A549 (cell line): ENCODE measurements at regions not wholly inside any gene's neighbourhood (a gene's known extent, or its start where the extent isn't known, plus 50 kb on each side); places are given as distances from the start of the nearest gene placed in this dataset.

Experiments used
- ATAC-seq, 2 experiments: fragments of 200-7000 bp in 1 of 2; fragments of >200 bp in 1 of 2; cut with Nextera tagmentation in 1 of 2; cut with Tn5 transposase in 1 of 2; 3 replicates each; pipeline versions ENCODE4 v1.8.0 to v1.9.1; 2018 to 2020; ENCODE audit warnings: mild to moderate bottlenecking in 1 of 2, moderate library complexity in 1 of 2
- CTCF ChIA-PET: fragments of 300-600 bp; sonication (Branson Sonifier 250); formaldehyde crosslinking; extraction: SDS; loops from one replicate; lab custom pipeline; 2021; ENCODE audit warnings: antibody characterized with exemption, inconsistent platforms; lab: Yijun Ruan, JAX
- POLR2A ChIA-PET: fragments of 350-600 bp; formaldehyde crosslinking; extraction: SDS; loops from one replicate; lab custom pipeline; 2021; ENCODE audit warnings: antibody characterized with exemption, inconsistent platforms; lab: Yijun Ruan, JAX
- DNase-seq, 2 experiments: peaks; one replicate each; pipeline versions ENCODE4 v3.0.0 to v3.0.0-alpha.2; 2011 to 2016; ENCODE audit warnings: low read depth in 1 of 2, low spot score in 1 of 2
- FAIRE-seq: peaks from 2 replicates; lab custom pipeline; 2011; peaks lifted over from hg19 to GRCh38; lab: Jason Lieb, UNC
- H3K27ac ChIP-seq, 2 experiments: fragments of >200 bp; sonication (Bioruptor Twin); formaldehyde crosslinking; 3 replicates each; pipeline ENCODE4 v1.5.1; 2016 to 2017
- H3K4me1 ChIP-seq: fragments of >200 bp; sonication (Bioruptor Twin); formaldehyde crosslinking; 3 replicates; pipeline ENCODE4 v1.6.1; 2016
- H3K4me2 ChIP-seq: fragments of >200 bp; sonication (Bioruptor Twin); formaldehyde crosslinking; 3 replicates; pipeline ENCODE4 v1.6.1; 2016
- H3K4me3 ChIP-seq: fragments of >200 bp; sonication (Bioruptor Twin); formaldehyde crosslinking; 3 replicates; pipeline ENCODE4 v1.5.1; 2016
- H3K9me3 ChIP-seq: fragments of >200 bp; sonication (Bioruptor Twin); formaldehyde crosslinking; 3 replicates; pipeline ENCODE4 v1.6.1; 2016
- ATOH8 ChIP-seq: fragments of 250-450 bp; sonication (Bioruptor Pico); IDR thresholded peaks from 2 replicates; pipeline ENCODE4 v1.5.0; 2020; ENCODE audit warnings: low read depth, mild to moderate bottlenecking, moderate library complexity
- BHLHE40 ChIP-seq: IDR thresholded peaks from 2 replicates; pipeline ENCODE4 v1.6.1; 2012; ENCODE audit warnings: low read depth, low read length, inconsistent platforms
- CBX2 ChIP-seq: fragments of 200-600 bp; sonication (generic); IDR thresholded peaks from 2 replicates; pipeline ENCODE4 v1.6.1; 2016; ENCODE audit warnings: low read depth, mild to moderate bottlenecking, borderline replicate concordance
- CHD2 ChIP-seq: fragments of 150-350 bp; IDR thresholded peaks from 2 replicates; pipeline ENCODE4 v1.6.1; 2014; ENCODE audit warnings: low read length; ENCODE audit not compliant: partially characterized antibody
- E2F6 ChIP-seq: IDR thresholded peaks from 2 replicates; pipeline ENCODE4 v1.6.1; 2012; ENCODE audit warnings: low read depth, borderline replicate concordance
- EHF ChIP-seq: fragments of 250-450 bp; sonication (Bioruptor Pico); IDR thresholded peaks from 2 replicates; pipeline ENCODE4 v1.5.0; 2020; ENCODE audit warnings: mild to moderate bottlenecking
- FOSL2 ChIP-seq, 2 experiments: fragments of 450-650 bp in 1 of 2; fragments of >200 bp in 1 of 2; sonication (Bioruptor Twin) in 1 of 2; formaldehyde crosslinking; IDR thresholded peaks; 2 replicates each; pipeline versions ENCODE4 v1.5.0 to v1.6.1; 2016 to 2020; ENCODE audit warnings: mild to moderate bottlenecking in 1 of 2, moderate library complexity in 1 of 2
- FOXS1 ChIP-seq: fragments of 250-450 bp; sonication (Bioruptor Pico); IDR thresholded peaks from 2 replicates; pipeline ENCODE4 v1.5.0; 2020; ENCODE audit warnings: mild to moderate bottlenecking, moderate library complexity
- HDAC2 ChIP-seq: fragments of 200-600 bp; sonication (generic); IDR thresholded peaks from 2 replicates; pipeline ENCODE4 v1.6.1; 2016
- HMGXB4 ChIP-seq: fragments of 250-450 bp; sonication (Bioruptor Pico); IDR thresholded peaks from 2 replicates; pipeline ENCODE4 v1.5.0; 2021; ENCODE audit warnings: mild to moderate bottlenecking, moderate library complexity, borderline replicate concordance
- JUN ChIP-seq, 2 experiments: fragments of >200 bp; sonication (Bioruptor Twin); formaldehyde crosslinking; IDR thresholded peaks; 2 replicates in 1 of 2; 3 replicates in 1 of 2; pipeline ENCODE4 v1.6.1; 2016 to 2017
- JUNB ChIP-seq: fragments of >200 bp; sonication (Bioruptor Twin); formaldehyde crosslinking; IDR thresholded peaks from 2 replicates; pipeline ENCODE4 v1.6.1; 2016
- MYC ChIP-seq: IDR thresholded peaks from 2 replicates; pipeline ENCODE4 v1.6.1; 2012; ENCODE audit warnings: mild to moderate bottlenecking, inconsistent platforms, low read length, improper control_type of control experiment, borderline replicate concordance
- PHF8 ChIP-seq: fragments of 200-600 bp; sonication (generic); IDR thresholded peaks from 2 replicates; pipeline ENCODE4 v1.6.1; 2016; ENCODE audit warnings: low read depth, mild to moderate bottlenecking, antibody characterized with exemption, moderate library complexity, borderline replicate concordance
- RAD21 ChIP-seq, 2 experiments: fragments of >200 bp in 1 of 2; sonication (Bioruptor Twin) in 1 of 2; formaldehyde crosslinking in 1 of 2; IDR thresholded peaks in 1 of 2; conservative IDR thresholded peaks in 1 of 2; 2 replicates in 1 of 2; 3 replicates in 1 of 2; pipeline ENCODE4 v1.6.1; 2012 to 2018; ENCODE audit warnings: inconsistent platforms in 1 of 2
- RFX5 ChIP-seq: fragments of 450-650 bp; IDR thresholded peaks from 2 replicates; pipeline ENCODE4 v1.7.1; 2014; ENCODE audit warnings: antibody characterized with exemption, mild to moderate bottlenecking, moderate library complexity
- USF2 ChIP-seq: fragments of 450-650 bp; IDR thresholded peaks from 2 replicates; pipeline ENCODE4 v1.6.1; 2014; ENCODE audit warnings: antibody characterized with exemption
- ZSCAN20 ChIP-seq: fragments of 250-450 bp; sonication (Bioruptor Pico); IDR thresholded peaks from 2 replicates; pipeline ENCODE4 v1.8.0; 2022; ENCODE audit warnings: mild to moderate bottlenecking, moderate library complexity
- WGBS: methylation state at CpG from one replicate; pipeline ENCODE4 v1.1.6; 2017; ENCODE audit errors: missing lambda C conversion rate; 5-methylcytosine and 5-hydroxymethylcytosine counted together

GRCh38 chr7:106518967-106519366 lies 142.0 kb downstream of the CCDC71L start:
- Histone ChIP-seq H3K9me3 (no peaks in the 10 kb centered on the region), H3K4me1 (no peaks in the 10 kb centered on the region), H3K4me3 (no peak overlapping the region), H3K27ac (no peak overlapping the region), H3K4me2 (no peak overlapping the region)
- CTCF ChIA-PET, result no interaction called here
- no peak for TF ChIP-seq FOXS1 (CRISPR knock-in tag)
- no peak for TF ChIP-seq HDAC2
- no peak for TF ChIP-seq RFX5
- no peak for TF ChIP-seq PHF8
- TF ChIP-seq JUN (IDR thresholded peaks at IDR 0.05), result no peak
- no peak for TF ChIP-seq ZSCAN20 (CRISPR knock-in tag)
- no peak for TF ChIP-seq MYC
- ATAC-seq (no peak), DNase-seq (no peak), FAIRE-seq (no peak)
- POLR2A ChIA-PET, result no interaction called here
- WGBS, result 35% methylated on average over 6 of the region's 6 CpGs

- DNase-seq, result no peak
- H3K27ac ChIP-seq, result no peak overlapping the region
- H3K4me3 ChIP-seq, result no peak overlapping the region
- no peak overlapping the region for H3K4me2 ChIP-seq
- H3K9me3 ChIP-seq, result no peaks in the 10 kb centered on the region
- no peak for FAIRE-seq
- no peak for ATAC-seq
- ChIA-PET CTCF (interaction anchor here (1.8 kb wide), 1 partner anchor 342 kb away, joined by 8 read pairs; no protein-coding TSS in a partner anchor), POLR2A (no interaction called here)
- H3K4me1 ChIP-seq, result no peaks in the 10 kb centered on the region
- TF ChIP-seq BHLHE40 (no peak), E2F6 (no peak), JUNB (no peak), HMGXB4 (no peak), RAD21 (conservative IDR thresholded peaks at IDR 0.05 in 1 of 2, IDR thresholded peaks at IDR 0.05 in 1 of 2) (no peak), ATOH8 (CRISPR knock-in tag) (no peak), HDAC2 (no peak)
Measured at GRCh38 chr7:106518239-106518638, 142.7 kb downstream of the CCDC71L start.

GRCh38 chr7:106517508-106517907 lies 143.4 kb downstream of the CCDC71L start:
- Histone ChIP-seq H3K4me2 (no peak overlapping the region), H3K27ac (no peak overlapping the region), H3K4me1 (no peaks in the 10 kb centered on the region), H3K4me3 (no peak overlapping the region), H3K9me3 (no peaks in the 10 kb centered on the region)
- 15% methylated on average over 4 of the region's 4 CpGs for WGBS
- DNase-seq (no peak), ATAC-seq (no peak), FAIRE-seq (no peak)
- TF ChIP-seq FOSL2 (IDR thresholded peaks at IDR 0.05) (no peak), FOSL2 (CRISPR knock-in tag; IDR thresholded peaks at IDR 0.05) (no peak), CHD2 (no peak), CBX2 (no peak), EHF (CRISPR knock-in tag) (no peak), USF2 (no peak), FOXS1 (CRISPR knock-in tag) (no peak), ZSCAN20 (CRISPR knock-in tag) (no peak)
- ChIA-PET CTCF (interaction anchor here (0.6 to 1.8 kb wide), 4 partner anchors 25 to 341 kb away, joined by 3 to 8 read pairs (median 3); no protein-coding TSS in a partner anchor), POLR2A (no interaction called here)
